ENCODE measurements at regions not wholly inside any gene's neighbourhood (a gene's known extent, or its start where the extent isn't known, plus 50 kb on each side); places are given as distances from the start of the nearest gene placed in this dataset.
"Not testable (repeated sequence)": the region's sequence is repeated elsewhere in the genome, so short reads cannot be mapped to it uniquely, and the experiment has no call there.

- H3F3A ChIP-seq (ENCODE audit: insufficient read depth, low read length) = no peaks in the 10 kb centered on the region
- no peak overlapping the region for H3K4me2 ChIP-seq (ENCODE audit: low read depth, low read length)
- H2AFZ ChIP-seq (ENCODE audit: low read length) = no peak overlapping the region
- no peak overlapping the region for H3K9ac ChIP-seq (ENCODE audit: low read length)
- no peak overlapping the region for H3K4me3 ChIP-seq (ENCODE audit: low read length)
- H4K20me1 ChIP-seq (ENCODE audit: insufficient read depth, low read length) = no peaks in the 10 kb centered on the region
- H3K4me1 ChIP-seq (ENCODE audit: low read length) = no peaks in the 10 kb centered on the region
- H3K9me3 ChIP-seq (replicated peaks; ENCODE audit: insufficient read depth, low read length) = no peaks in the 10 kb centered on the region
- TF ChIP-seq EZH2phosphoT487 (IDR thresholded peaks at IDR 0.05; ENCODE audit: low read length) (no peak), CTCF (IDR thresholded peaks at IDR 0.05; ENCODE audit: low read length) (no peak), EZH2 (optimal IDR thresholded peaks at IDR 0.05; ENCODE audit: low read depth, low read length) (no peak)
- no peak overlapping the region for H3K27ac ChIP-seq (ENCODE audit: low read length)
- H3K79me2 ChIP-seq (ENCODE audit: low read length) = no peaks in the 10 kb centered on the region
- DNase-seq = no peak
- no peaks in the 10 kb centered on the region for H3K9me2 ChIP-seq (replicated peaks; ENCODE audit: insufficient read depth, low read length)
- no peaks in the 10 kb centered on the region for H3K36me3 ChIP-seq (replicated peaks; ENCODE audit: insufficient read depth, low read length)
- H3K27me3 ChIP-seq (replicated peaks; ENCODE audit: insufficient read depth, low read length) = no peaks in the 10 kb centered on the region
Observed at GRCh38 chr11:22520521-22520920, 105.1 kb downstream of the FANCF start.

- H2AFZ ChIP-seq (ENCODE audit: low read length); H3K79me2 ChIP-seq (ENCODE audit: low read length); H3K9me2 ChIP-seq (replicated peaks; ENCODE audit: insufficient read depth, low read length); H4K20me1 ChIP-seq (ENCODE audit: insufficient read depth, low read length); H3K27ac ChIP-seq (ENCODE audit: low read length); H3K36me3 ChIP-seq (replicated peaks; ENCODE audit: insufficient read depth, low read length); H3K9me3 ChIP-seq (replicated peaks; ENCODE audit: insufficient read depth, low read length); H3K4me1 ChIP-seq (ENCODE audit: low read length); H3K4me3 ChIP-seq (ENCODE audit: low read length); DNase-seq; H3K4me2 ChIP-seq (ENCODE audit: low read depth, low read length); H3K9ac ChIP-seq (ENCODE audit: low read length); H3F3A ChIP-seq (ENCODE audit: insufficient read depth, low read length); H3K27me3 ChIP-seq (replicated peaks; ENCODE audit: insufficient read depth, low read length): not testable (repeated sequence)
Observed at GRCh38 chr11:22518344-22518743, 107.3 kb downstream of the FANCF start.

- Histone ChIP-seq H3K79me2 (ENCODE audit: low read length) (no peaks in the 10 kb centered on the region), H3K9me3 (replicated peaks; ENCODE audit: insufficient read depth, low read length) (no peaks in the 10 kb centered on the region), H3K4me3 (ENCODE audit: low read length) (no peak overlapping the region), H3F3A (ENCODE audit: insufficient read depth, low read length) (no peaks in the 10 kb centered on the region), H4K20me1 (ENCODE audit: insufficient read depth, low read length) (no peaks in the 10 kb centered on the region), H3K27me3 (replicated peaks; ENCODE audit: insufficient read depth, low read length) (no peaks in the 10 kb centered on the region), H3K9me2 (replicated peaks; ENCODE audit: insufficient read depth, low read length) (no peaks in the 10 kb centered on the region), H3K9ac (ENCODE audit: low read length) (no peak overlapping the region), H3K4me1 (ENCODE audit: low read length) (no peaks in the 10 kb centered on the region), H3K36me3 (replicated peaks; ENCODE audit: insufficient read depth, low read length) (no peaks in the 10 kb centered on the region), H3K27ac (ENCODE audit: low read length) (no peak overlapping the region), H3K4me2 (ENCODE audit: low read depth, low read length) (no peak overlapping the region), H2AFZ (ENCODE audit: low read length) (no peak overlapping the region)
- TF ChIP-seq EZH2 (optimal IDR thresholded peaks at IDR 0.05; ENCODE audit: low read depth, low read length) = no peak
- no peak for TF ChIP-seq CTCF (IDR thresholded peaks at IDR 0.05; ENCODE audit: low read length)
- TF ChIP-seq EZH2phosphoT487 (IDR thresholded peaks at IDR 0.05; ENCODE audit: low read length) = no peak
- DNase-seq = no peak
Observed at GRCh38 chr11:22516111-22516510, 109.5 kb downstream of the FANCF start.

- Histone ChIP-seq H4K20me1 (ENCODE audit: insufficient read depth, low read length) (no peaks in the 10 kb centered on the region), H3K79me2 (ENCODE audit: low read length) (no peaks in the 10 kb centered on the region), H2AFZ (ENCODE audit: low read length) (no peak overlapping the region), H3K4me2 (ENCODE audit: low read depth, low read length) (no peak overlapping the region), H3K4me1 (ENCODE audit: low read length) (no peaks in the 10 kb centered on the region), H3K9me2 (replicated peaks; ENCODE audit: insufficient read depth, low read length) (no peaks in the 10 kb centered on the region), H3K9me3 (replicated peaks; ENCODE audit: insufficient read depth, low read length) (no peaks in the 10 kb centered on the region), H3K36me3 (replicated peaks; ENCODE audit: insufficient read depth, low read length) (no peaks in the 10 kb centered on the region), H3K27ac (ENCODE audit: low read length) (no peak overlapping the region), H3K4me3 (ENCODE audit: low read length) (no peak overlapping the region), H3K27me3 (replicated peaks; ENCODE audit: insufficient read depth, low read length) (no peaks in the 10 kb centered on the region), H3K9ac (ENCODE audit: low read length) (no peak overlapping the region), H3F3A (ENCODE audit: insufficient read depth, low read length) (no peaks in the 10 kb centered on the region)
- DNase-seq = no peak
- TF ChIP-seq EZH2phosphoT487 (IDR thresholded peaks at IDR 0.05; ENCODE audit: low read length) = no peak
- no peak for TF ChIP-seq EZH2 (optimal IDR thresholded peaks at IDR 0.05; ENCODE audit: low read depth, low read length)
Observed at GRCh38 chr11:22512457-22512856, 113.2 kb downstream of the FANCF start.
